Left hindlimb (tissue), 1 donor: ENCODE measurements at regions not wholly inside any gene's neighbourhood (a gene's known extent, or its start where the extent isn't known, plus 50 kb on each side); places are given as distances from the start of the nearest gene placed in this dataset.
A peak's percentile ranks its signal among the peaks of the same experiment; 100 is the strongest.

Experiments
- DNase-seq: peaks from one replicate; pipeline ENCODE4 v3.0.0-alpha.2; 2018

- DNase-seq = no peak
Observed at GRCh38 chr10:105969884-105970377, 1194.6 kb downstream of the SORCS1 start.

- DNase-seq = no peak
Observed at GRCh38 chr10:105968666-105969065, 1195.8 kb downstream of the SORCS1 start.

GRCh38 chr10:105967256-105967655 lies 1197.2 kb downstream of the SORCS1 start:
- DNase-seq = no peak

GRCh38 chr10:105965141-105965540 lies 1199.4 kb downstream of the SORCS1 start:
- no peak for DNase-seq

GRCh38 chr10:105964009-105964408 lies 1200.5 kb downstream of the SORCS1 start:
- DNase-seq = no peak

- DNase-seq = no peak
Observed at GRCh38 chr10:105963334-105963884, 1201.1 kb downstream of the SORCS1 start.

GRCh38 chr10:105956550-105956949 lies 1208.0 kb downstream of the SORCS1 start:
- no peak for DNase-seq

- DNase-seq = no peak
Observed at GRCh38 chr10:105953861-105954260, 1210.6 kb downstream of the SORCS1 start.

GRCh38 chr10:105953056-105953455 lies 1211.5 kb downstream of the SORCS1 start:
- DNase-seq = no peak

GRCh38 chr10:105952153-105952552 lies 1212.4 kb downstream of the SORCS1 start:
- DNase-seq = peak; percentile 31

- peak; percentile 46 for DNase-seq
Observed at GRCh38 chr10:105950410-105950809, 1214.1 kb downstream of the SORCS1 start.

- DNase-seq = no peak
Observed at GRCh38 chr10:105949721-105950120, 1214.8 kb downstream of the SORCS1 start.

- DNase-seq = no peak
Observed at GRCh38 chr10:105925045-105925785, 1239.3 kb downstream of the SORCS1 start.

GRCh38 chr10:105921348-105921747 lies 1243.2 kb downstream of the SORCS1 start:
- no peak for DNase-seq

GRCh38 chr10:105914432-105914831 lies 1250.1 kb downstream of the SORCS1 start:
- DNase-seq = no peak

- no peak for DNase-seq
Observed at GRCh38 chr10:105908701-105909100, 1255.8 kb downstream of the SORCS1 start.

GRCh38 chr10:105885495-105885894 lies 1244.4 kb downstream of the SORCS3 start:
- DNase-seq = no peak

- DNase-seq = no peak
Observed at GRCh38 chr10:105879401-105879800, 1238.3 kb downstream of the SORCS3 start.

- no peak for DNase-seq
Observed at GRCh38 chr10:105875050-105875449, 1234.0 kb downstream of the SORCS3 start.

GRCh38 chr10:105872665-105873064 lies 1231.6 kb downstream of the SORCS3 start:
- DNase-seq = no peak

- no peak for DNase-seq
Observed at GRCh38 chr10:105868935-105869334, 1227.8 kb downstream of the SORCS3 start.

GRCh38 chr10:105864854-105865253 lies 1223.8 kb downstream of the SORCS3 start:
- DNase-seq = no peak

- no peak for DNase-seq
Observed at GRCh38 chr10:105857268-105858264, 1216.5 kb downstream of the SORCS3 start.
